Spleen (tissue), 11 donors: ENCODE measurements at regions not wholly inside any gene's neighbourhood (a gene's known extent, or its start where the extent isn't known, plus 50 kb on each side); places are given as distances from the start of the nearest gene placed in this dataset.

Source experiments
- DNase-seq: peaks from one replicate; pipeline ENCODE4 v3.0.0-alpha.2; 2020
- H3K27ac ChIP-seq, 8 donors: fragments of 200-600 bp; sonication (generic) in 7 of 8; 1 replicate in 4 of 8; 2 replicates in 4 of 8; pipeline versions ENCODE4 v1.5.0 to v1.8.0; 2016 to 2021; ENCODE audit warnings: inconsistent platforms in 4 of 8, mild to moderate bottlenecking in 4 of 8, moderate library complexity in 1 of 8
- H3K27me3 ChIP-seq, 7 donors: fragments of 200-600 bp; sonication (generic) in 6 of 7; replicated peaks in 1 of 7; 1 replicate in 4 of 7; 2 replicates in 3 of 7; pipeline versions ENCODE4 v1.5.0 to v1.8.0; 2016 to 2021; ENCODE audit warnings: inconsistent platforms in 3 of 7, mild to moderate bottlenecking in 1 of 7
- H3K36me3 ChIP-seq, 6 donors: fragments of 200-600 bp; sonication (generic) in 5 of 6; 1 replicate in 4 of 6; 2 replicates in 2 of 6; pipeline versions ENCODE4 v1.5.0 to v1.8.0; 2016 to 2021; ENCODE audit warnings: inconsistent platforms in 2 of 6
- H3K4me1 ChIP-seq, 6 donors: fragments of 200-600 bp; sonication (generic) in 5 of 6; 1 replicate in 3 of 6; 2 replicates in 3 of 6; pipeline versions ENCODE4 v1.5.0 to v1.8.0; 2016 to 2021; ENCODE audit warnings: inconsistent platforms in 3 of 6
- H3K4me3 ChIP-seq, 8 donors: fragments of 200-600 bp; sonication (generic) in 7 of 8; 1 replicate in 4 of 8; 2 replicates in 4 of 8; pipeline versions ENCODE4 v1.5.0 to v1.8.0; 2016 to 2021; ENCODE audit warnings: inconsistent platforms in 4 of 8, mild to moderate bottlenecking in 4 of 8, moderate library complexity in 2 of 8
- H3K9me3 ChIP-seq, 8 donors: fragments of 200-600 bp; sonication (generic) in 7 of 8; 1 replicate in 4 of 8; 2 replicates in 4 of 8; pipeline versions ENCODE4 v1.5.0 to v1.8.0; 2016 to 2021; ENCODE audit warnings: inconsistent platforms in 4 of 8
- CTCF ChIP-seq, 11 experiments: fragments of 200-600 bp in 7 of 11; fragments of 450-650 bp in 4 of 11; sonication (generic) in 4 of 11; IDR thresholded peaks in 8 of 11; conservative IDR thresholded peaks in 3 of 11; 1 replicate in 7 of 11; 2 replicates in 4 of 11; pipeline versions ENCODE4 v1.4.0 to v1.8.0; 2016 to 2021; ENCODE audit warnings: antibody characterized with exemption in 11 of 11, inconsistent platforms in 4 of 11, mild to moderate bottlenecking in 1 of 11
- POLR2A ChIP-seq, 3 donors: fragments of 450-650 bp; IDR thresholded peaks; one replicate each; pipeline ENCODE4 v1.5.1; 2017; ENCODE audit warnings: antibody characterized with exemption in 3 of 3, mild to moderate bottlenecking in 1 of 3
- POLR2AphosphoS5 ChIP-seq, 3 donors: sonication (generic); formaldehyde crosslinking; IDR thresholded peaks; one replicate each; pipeline ENCODE4 v1.5.1; 2017; ENCODE audit warnings: antibody characterized with exemption in 3 of 3
- WGBS, 5 donors: extraction: QIAGEN DNeasy Blood & Tissue Kit in 3 of 5; methylation state at CpG; one replicate each; pipeline versions ENCODE4 v1.1.5 to v1.1.7; 2013 to 2018; 5-methylcytosine and 5-hydroxymethylcytosine counted together
- intact Hi-C: fragments of 100-400 bp; cut with DNase I; formaldehyde crosslinking; loops from one replicate; pipeline ENCODE4 v1.15.0; 2023; ENCODE audit warnings: low total_unique reads
- donor health status: healthy with polysubstance abuse.
- donor health status: DM: no; HTN: no; CAD: no; lungs with moderate emphysema.
- donor health status: DM: no; HTN: no; CAD: no.
- donor health status: Bipolar disorder and iron deficiency.
- donor health status: healthy.
- donor health status: DM: no; HTN: no; CAD: no.
- donor health status: DM: yes; HTN: yes; CAD: no.

GRCh38 chr4:164579270-164579942 lies 174.5 kb upstream of the SMIM31 start:
- H3K36me3 ChIP-seq = no peaks in the 10 kb centered on the region
- no peaks in the 10 kb centered on the region for H3K4me1 ChIP-seq
- no peak for TF ChIP-seq POLR2AphosphoS5 (IDR thresholded peaks at IDR 0.05)
- H3K4me3 ChIP-seq = no peak overlapping the region
- peak; percentile 47 for DNase-seq
- H3K27ac ChIP-seq = no peak overlapping the region
- no peaks in the 10 kb centered on the region for H3K27me3 ChIP-seq
- intact Hi-C loops = no loop called here
- peaks cover 0 to 21% (median 6%) of the 10 kb centered on the region in 8 donors for H3K9me3 ChIP-seq
- WGBS, 5 donors = 69 to 83% (median 77%) methylated on average over 8 of the region's 8 CpGs

GRCh38 chr4:164591666-164592065 lies 162.3 kb upstream of the SMIM31 start:
- intact Hi-C loops = no loop called here
- Histone ChIP-seq H3K27me3 (no peaks in the 10 kb centered on the region), H3K9me3 (peaks cover 0 to 11% (median 0%) of the 10 kb centered on the region in 8 donors), H3K4me1 (no peaks in the 10 kb centered on the region), H3K4me3 (no peak overlapping the region), H3K36me3 (no peaks in the 10 kb centered on the region), H3K27ac (no peak overlapping the region)
- no peak for DNase-seq
- WGBS, 5 donors = 74 to 82% (median 77%) methylated on average over 6 of the region's 6 CpGs
- TF ChIP-seq POLR2AphosphoS5 (IDR thresholded peaks at IDR 0.05) = no peak
- TF ChIP-seq CTCF (IDR thresholded peaks at IDR 0.05 in 8 of 11, conservative IDR thresholded peaks at IDR 0.05 in 3 of 11) = no peak
- TF ChIP-seq POLR2A (IDR thresholded peaks at IDR 0.05) = no peak

- Histone ChIP-seq H3K4me3 (no peak overlapping the region), H3K27ac (no peak overlapping the region), H3K27me3 (no peaks in the 10 kb centered on the region), H3K9me3 (peaks cover 0 to 8% (median 2%) of the 10 kb centered on the region in 8 donors), H3K4me1 (no peaks in the 10 kb centered on the region), H3K36me3 (no peaks in the 10 kb centered on the region)
- TF ChIP-seq POLR2A (IDR thresholded peaks at IDR 0.05) = no peak
- TF ChIP-seq POLR2AphosphoS5 (IDR thresholded peaks at IDR 0.05) = no peak
- no peak for TF ChIP-seq CTCF (IDR thresholded peaks at IDR 0.05 in 8 of 11, conservative IDR thresholded peaks at IDR 0.05 in 3 of 11)
- no peak for DNase-seq
- intact Hi-C loops = no loop called here
- WGBS, 5 donors = 77 to 81% (median 80%) methylated on average over 4 of the region's 4 CpGs
These were observed 158.2 kb upstream of the SMIM31 start for GRCh38 chr4:164595751-164596150.

- Histone ChIP-seq H3K27me3 (no peaks in the 10 kb centered on the region), H3K4me1 (no peaks in the 10 kb centered on the region), H3K9me3 (peaks cover 0 to 14% (median 8%) of the 10 kb centered on the region in 8 donors), H3K27ac (no peak overlapping the region), H3K4me3 (no peak overlapping the region), H3K36me3 (no peaks in the 10 kb centered on the region)
- TF ChIP-seq POLR2A (IDR thresholded peaks at IDR 0.05) (no peak), POLR2AphosphoS5 (IDR thresholded peaks at IDR 0.05) (no peak), CTCF (IDR thresholded peaks at IDR 0.05 in 8 of 11, conservative IDR thresholded peaks at IDR 0.05 in 3 of 11) (no peak)
- intact Hi-C loops = no loop called here
- 84 to 90% (median 87%) methylated on average over 17 of the region's 17 CpGs for WGBS, 5 donors
- DNase-seq = no peak
These were observed 157.5 kb upstream of the SMIM31 start for GRCh38 chr4:164596318-164596878.
